Esophagus (tissue), 2 donors: ENCODE measurements at regions not wholly inside any gene's neighbourhood (a gene's known extent, or its start where the extent isn't known, plus 50 kb on each side); places are given as distances from the start of the nearest gene placed in this dataset.
"Not testable (repeated sequence)": the region's sequence is repeated elsewhere in the genome, so short reads cannot be mapped to it uniquely, and the experiment has no call there.

Experiments used
- H3K27ac ChIP-seq, 2 donors: one replicate each; pipeline ENCODE4 v1.5.1; 2013; ENCODE audit warnings: low read depth in 2 of 2, mild to moderate bottlenecking in 2 of 2, inconsistent platforms in 1 of 2, low read length in 1 of 2, moderate library complexity in 1 of 2
- H3K27me3 ChIP-seq, 2 donors: one replicate each; pipeline ENCODE4 v1.6.1; 2013; ENCODE audit warnings: low read length in 2 of 2, control low read depth in 1 of 2, mild to moderate bottlenecking in 1 of 2; ENCODE audit not compliant: insufficient read depth in 2 of 2, control insufficient read depth in 1 of 2
- H3K36me3 ChIP-seq, 2 donors: one replicate each; pipeline ENCODE4 v1.6.1; 2013; ENCODE audit warnings: low read length in 1 of 2; ENCODE audit not compliant: control insufficient read depth in 2 of 2, insufficient read depth in 2 of 2
- H3K4me1 ChIP-seq, 2 donors: one replicate each; pipeline ENCODE4 v1.6.1; 2013; ENCODE audit warnings: low read length in 1 of 2; ENCODE audit not compliant: control insufficient read depth in 2 of 2, insufficient read depth in 2 of 2
- H3K4me3 ChIP-seq, 2 donors: one replicate each; pipeline ENCODE4 v1.5.1; 2013; ENCODE audit warnings: low read length in 2 of 2, mild to moderate bottlenecking in 2 of 2, low read depth in 1 of 2, moderate library complexity in 1 of 2
- H3K9me3 ChIP-seq, 2 donors: one replicate each; pipeline ENCODE4 v1.6.1; 2013; ENCODE audit warnings: mild to moderate bottlenecking in 2 of 2, low read depth in 1 of 2, low read length in 1 of 2, moderate library complexity in 1 of 2; ENCODE audit not compliant: control insufficient read depth in 2 of 2, insufficient read depth in 1 of 2
- WGBS, 2 donors: extraction: QIAGEN DNeasy Blood & Tissue Kit; methylation state at CpG; one replicate each; pipeline ENCODE4 v1.1.7; 2013; 5-methylcytosine and 5-hydroxymethylcytosine counted together
- donor health status: healthy with polysubstance abuse.
- donor health status: Bipolar disorder and iron deficiency.

- H3K36me3 ChIP-seq, H3K4me3 ChIP-seq, H3K27me3 ChIP-seq, H3K9me3 ChIP-seq, H3K27ac ChIP-seq, H3K4me1 ChIP-seq: not testable (repeated sequence)
- 33 to 38% methylated on average over 11 to 12 of the region's 12 CpGs for WGBS, 2 donors
Observed at GRCh38 chr2:242069938-242070395, 200.4 kb downstream of the RTP5 start.

GRCh38 chr2:242070726-242071125 lies 201.2 kb downstream of the RTP5 start:
- not testable (repeated sequence) for H3K4me1 ChIP-seq, H3K4me3 ChIP-seq, H3K27ac ChIP-seq, H3K36me3 ChIP-seq, H3K9me3 ChIP-seq, H3K27me3 ChIP-seq
- WGBS, 2 donors, result 84 to 87% methylated on average over 11 of the region's 11 CpGs

GRCh38 chr2:242071377-242071776 lies 201.8 kb downstream of the RTP5 start:
- H3K4me3 ChIP-seq, H3K4me1 ChIP-seq, H3K36me3 ChIP-seq, H3K27ac ChIP-seq, H3K9me3 ChIP-seq, H3K27me3 ChIP-seq: not testable (repeated sequence)
- 89 to 91% methylated on average over 7 of the region's 7 CpGs for WGBS, 2 donors

- 91% methylated on average over 11 of the region's 11 CpGs for WGBS, 2 donors
Observed at GRCh38 chr2:242071936-242072335, 202.4 kb downstream of the RTP5 start.

GRCh38 chr2:242075168-242075567 lies 205.6 kb downstream of the RTP5 start:
- H3K36me3 ChIP-seq, result no peaks in the 10 kb centered on the region
- H3K9me3 ChIP-seq, result no peaks in the 10 kb centered on the region
- no peaks in the 10 kb centered on the region for H3K4me1 ChIP-seq
- no peak overlapping the region for H3K4me3 ChIP-seq
- H3K27me3 ChIP-seq, result no peaks in the 10 kb centered on the region
- 29 to 53% methylated on average over 2 of the region's 2 CpGs for WGBS, 2 donors
- no peak overlapping the region for H3K27ac ChIP-seq

More at GRCh38 chr2:242071936-242072335, 202.4 kb downstream of the RTP5 start:
- H3K4me3 ChIP-seq, H3K36me3 ChIP-seq, H3K4me1 ChIP-seq, H3K27ac ChIP-seq, H3K9me3 ChIP-seq, H3K27me3 ChIP-seq: not testable (repeated sequence)

- WGBS, 2 donors, result 31 to 48% methylated on average over 7 of the region's 7 CpGs
- H3K36me3 ChIP-seq, result no peaks in the 10 kb centered on the region
- no peak overlapping the region for H3K27ac ChIP-seq
- no peaks in the 10 kb centered on the region for H3K9me3 ChIP-seq
- H3K4me1 ChIP-seq, result no peaks in the 10 kb centered on the region
- H3K27me3 ChIP-seq, result no peaks in the 10 kb centered on the region
- H3K4me3 ChIP-seq, result no peak overlapping the region
Observed at GRCh38 chr2:242075696-242076095, 206.2 kb downstream of the RTP5 start.

- not testable (repeated sequence) for H3K4me3 ChIP-seq, H3K27ac ChIP-seq, H3K4me1 ChIP-seq, H3K9me3 ChIP-seq, H3K27me3 ChIP-seq, H3K36me3 ChIP-seq
- WGBS, 2 donors, result 54 to 58% methylated on average over 4 of the region's 4 CpGs
Observed at GRCh38 chr2:242076184-242076583, 206.7 kb downstream of the RTP5 start.

GRCh38 chr2:242078426-242078825 lies 208.9 kb downstream of the RTP5 start:
- not testable (repeated sequence) for H3K9me3 ChIP-seq, H3K4me1 ChIP-seq, H3K4me3 ChIP-seq, H3K36me3 ChIP-seq, H3K27me3 ChIP-seq, H3K27ac ChIP-seq
- 64 to 69% methylated on average over 3 of the region's 3 CpGs for WGBS, 2 donors

- H3K4me3 ChIP-seq, H3K4me1 ChIP-seq, H3K27ac ChIP-seq, H3K27me3 ChIP-seq, H3K9me3 ChIP-seq, H3K36me3 ChIP-seq: not testable (repeated sequence)
- 83 to 87% methylated on average over 7 of the region's 7 CpGs for WGBS, 2 donors
Observed at GRCh38 chr2:242079792-242080191, 210.3 kb downstream of the RTP5 start.

- H3K27me3 ChIP-seq, H3K27ac ChIP-seq, H3K4me3 ChIP-seq, H3K4me1 ChIP-seq, H3K36me3 ChIP-seq, H3K9me3 ChIP-seq: not testable (repeated sequence)
- 50 to 65% methylated on average over 7 of the region's 7 CpGs for WGBS, 2 donors
Observed at GRCh38 chr2:242080575-242081214, 211.2 kb downstream of the RTP5 start.
